Type B pancreatic cell (in vitro differentiated cells): ENCODE measurements at regions not wholly inside any gene's neighbourhood (a gene's known extent, or its start where the extent isn't known, plus 50 kb on each side); places are given as distances from the start of the nearest gene placed in this dataset.
A peak's percentile ranks its signal among the peaks of the same experiment; 100 is the strongest.
"Not testable (repeated sequence)": the region's sequence is repeated elsewhere in the genome, so short reads cannot be mapped to it uniquely, and the experiment has no call there.

Source experiments
- DNase-seq: peaks from one replicate; pipeline ENCODE4 v3.0.0; 2021; ENCODE audit warnings: mixed read lengths; ENCODE audit not compliant: unreplicated experiment; ENCODE audit errors: extremely low spot score
- H3K27ac Mint-ChIP-seq: 2 replicates; pipeline ENCODE4 v1.8.0; 2021; ENCODE audit warnings: mild to moderate bottlenecking, mixed read lengths
- H3K27me3 Mint-ChIP-seq: 2 replicates; pipeline ENCODE4 v1.8.0; 2021; ENCODE audit warnings: mixed read lengths
- H3K36me3 Mint-ChIP-seq: 2 replicates; pipeline ENCODE4 v1.8.0; 2021; ENCODE audit warnings: mixed read lengths
- H3K4me1 Mint-ChIP-seq: one replicate; pipeline ENCODE4 v1.8.0; 2021; ENCODE audit warnings: mixed read lengths; ENCODE audit not compliant: unreplicated experiment
- H3K4me3 Mint-ChIP-seq: 2 replicates; pipeline ENCODE4 v1.8.0; 2021; ENCODE audit warnings: mild to moderate bottlenecking, mixed read lengths
- H3K9me3 Mint-ChIP-seq: 2 replicates; pipeline ENCODE4 v1.8.0; 2021; ENCODE audit warnings: mixed read lengths
- CTCF ChIP-seq: fragments of 200-600 bp; sonication (generic); conservative IDR thresholded peaks from 2 replicates; pipeline ENCODE4 v1.5.0; 2021; ENCODE audit warnings: antibody characterized with exemption, mild to moderate bottlenecking

GRCh38 chr10:78465431-78465830, 431.8 kb downstream of the RPS24 start:
- peaks cover 4% of the 10 kb centered on the region for H3K27me3 Mint-ChIP-seq
- H3K36me3 Mint-ChIP-seq: no peaks in the 10 kb centered on the region
- peaks cover 40% of the 10 kb centered on the region for H3K4me1 Mint-ChIP-seq
- peak overlapping the region; percentile 40 for H3K4me3 Mint-ChIP-seq
- no peak for TF ChIP-seq CTCF
- H3K27ac Mint-ChIP-seq: peak overlapping the region; percentile 11
- peaks cover 11% of the 10 kb centered on the region for H3K9me3 Mint-ChIP-seq
- peak; percentile 58 for DNase-seq

GRCh38 chr10:78467496-78468106, 433.9 kb downstream of the RPS24 start:
- no peak for TF ChIP-seq CTCF
- peak overlapping the region; percentile 14 for H3K27ac Mint-ChIP-seq
- H3K4me1 Mint-ChIP-seq: peaks cover 50% of the 10 kb centered on the region
- H3K4me3 Mint-ChIP-seq: no peak overlapping the region
- DNase-seq: no peak
- peaks cover 4% of the 10 kb centered on the region for H3K27me3 Mint-ChIP-seq
- H3K36me3 Mint-ChIP-seq: no peaks in the 10 kb centered on the region
- peaks cover 10% of the 10 kb centered on the region for H3K9me3 Mint-ChIP-seq

- not testable (repeated sequence) for H3K27me3 Mint-ChIP-seq, H3K9me3 Mint-ChIP-seq, H3K4me3 Mint-ChIP-seq, H3K27ac Mint-ChIP-seq, H3K36me3 Mint-ChIP-seq
- DNase-seq: peak; percentile 50
- H3K4me1 Mint-ChIP-seq: peaks cover 50% of the 10 kb centered on the region
These were observed 435.1 kb downstream of the RPS24 start for GRCh38 chr10:78468731-78469130.

GRCh38 chr10:78470267-78471103, 436.8 kb downstream of the RPS24 start:
- TF ChIP-seq CTCF: no peak
- no peak overlapping the region for H3K4me3 Mint-ChIP-seq
- H3K4me1 Mint-ChIP-seq: peaks cover 41% of the 10 kb centered on the region
- no peaks in the 10 kb centered on the region for H3K27me3 Mint-ChIP-seq
- no peak overlapping the region for H3K27ac Mint-ChIP-seq
- peaks cover 6% of the 10 kb centered on the region for H3K9me3 Mint-ChIP-seq
- H3K36me3 Mint-ChIP-seq: no peaks in the 10 kb centered on the region
- DNase-seq: peak; percentile 45

GRCh38 chr10:78471326-78471722, 437.7 kb downstream of the RPS24 start:
- DNase-seq: peak; percentile 66
- peaks cover 6% of the 10 kb centered on the region for H3K9me3 Mint-ChIP-seq
- H3K27me3 Mint-ChIP-seq: no peaks in the 10 kb centered on the region
- TF ChIP-seq CTCF: no peak
- peaks cover 48% of the 10 kb centered on the region for H3K4me1 Mint-ChIP-seq
- H3K4me3 Mint-ChIP-seq: no peak overlapping the region
- H3K27ac Mint-ChIP-seq: peak overlapping the region; percentile 43
- no peaks in the 10 kb centered on the region for H3K36me3 Mint-ChIP-seq
